Gastroesophageal sphincter (tissue), 3 donors: ENCODE measurements at regions not wholly inside any gene's neighbourhood (a gene's known extent, or its start where the extent isn't known, plus 50 kb on each side); places are given as distances from the start of the nearest gene placed in this dataset.

ENCODE experiments used
- CTCF ChIP-seq, 4 experiments: fragments of 200-600 bp in 2 of 4; fragments of 450-650 bp in 2 of 4; sonication (generic) in 1 of 4; IDR thresholded peaks; one replicate each; pipeline ENCODE4 v1.5.1; 2017 to 2019; ENCODE audit warnings: antibody characterized with exemption in 4 of 4, mild to moderate bottlenecking in 2 of 4, moderate library complexity in 2 of 4
- EP300 ChIP-seq: sonication (generic); formaldehyde crosslinking; IDR thresholded peaks from one replicate; pipeline ENCODE4 v1.6.1; 2017; ENCODE audit warnings: antibody characterized with exemption, mild to moderate bottlenecking
- POLR2A ChIP-seq, 2 donors: fragments of 450-650 bp; IDR thresholded peaks; one replicate each; pipeline ENCODE4 v1.6.1; 2017; ENCODE audit warnings: antibody characterized with exemption in 2 of 2, mild to moderate bottlenecking in 2 of 2, moderate library complexity in 1 of 2
- POLR2AphosphoS5 ChIP-seq: sonication (generic); formaldehyde crosslinking; IDR thresholded peaks from one replicate; pipeline ENCODE4 v1.6.1; 2017; ENCODE audit warnings: antibody characterized with exemption

GRCh38 chr5:130992621-130993020 is 172.4 kb downstream of the HINT1 start:
- TF ChIP-seq POLR2A (IDR thresholded peaks at IDR 0.05) (no peak), CTCF (IDR thresholded peaks at IDR 0.05) (no peak), EP300 (no peak), POLR2AphosphoS5 (no peak)
